K562 (cell line): ENCODE measurements at regions not wholly inside any gene's neighbourhood (a gene's known extent, or its start where the extent isn't known, plus 50 kb on each side); places are given as distances from the start of the nearest gene placed in this dataset.
A peak's percentile ranks its signal among the peaks of the same experiment; 100 is the strongest.

ENCODE experiments used
- ATAC-seq: fragments of 200-7000 bp; cut with Tn5 transposase; 3 replicates; pipeline ENCODE4 v1.9.1; 2020; ENCODE audit warnings: moderate library complexity
- BruUV-seq: library from RNA; stranded (reverse); fragments of 400-500 nt; replicated peaks from 2 replicates; lab custom pipeline; 2021; lab: Mats Ljungman, UMichigan
- CTCF ChIA-PET: fragments of 300-600 bp; formaldehyde crosslinking; extraction: SDS; loops from one replicate; lab custom pipeline; 2021; ENCODE audit warnings: low intra/inter-chr PET ratio; lab: Yijun Ruan, JAX
- POLR2A ChIA-PET: fragments of 300-600, 350-650 bp; sonication (Branson Sonifier 250); formaldehyde crosslinking; extraction: SDS; loops from one replicate; lab custom pipeline; 2021; ENCODE audit warnings: antibody characterized with exemption, inconsistent platforms; lab: Yijun Ruan, JAX
- DNase-seq, 4 experiments: peaks; one replicate each; pipeline versions ENCODE4 v3.0.0 to v3.0.0-alpha.2; 2011 to 2018; ENCODE audit warnings: low spot score in 3 of 4, mixed read lengths in 3 of 4; ENCODE audit errors: extremely low read depth in 1 of 4
- FAIRE-seq: peaks from 2 replicates; lab custom pipeline; 2011; peaks lifted over from hg19 to GRCh38; lab: Jason Lieb, UNC
- H2AFZ ChIP-seq: 2 replicates; pipeline ENCODE4 v1.6.0; 2011; ENCODE audit warnings: low read depth, low read length, control low read depth, inconsistent platforms
- H3K27ac ChIP-seq: fragments of 200-600 bp; 3 replicates; pipeline ENCODE4 v1.8.0; 2011; ENCODE audit warnings: low read depth, mild to moderate bottlenecking, control low read depth, inconsistent platforms, low read length, moderate library complexity, mixed read lengths; ENCODE audit errors: extremely low read depth
- H3K27me3 ChIP-seq, 2 experiments: fragments of 300-600 bp in 1 of 2; 2 replicates in 1 of 2; 3 replicates in 1 of 2; pipeline versions ENCODE4 v1.6.0 to v1.8.0; 2011; ENCODE audit warnings: inconsistent platforms in 2 of 2, low read length in 2 of 2, mild to moderate bottlenecking in 1 of 2, mixed read lengths in 1 of 2, moderate library complexity in 1 of 2; ENCODE audit not compliant: control insufficient read depth in 2 of 2, insufficient read depth in 2 of 2
- H3K36me3 ChIP-seq: fragments of 300-600 bp; 3 replicates; pipeline ENCODE4 v1.8.0; 2011; ENCODE audit warnings: mild to moderate bottlenecking, low read length, inconsistent platforms; ENCODE audit not compliant: control insufficient read depth, insufficient read depth
- H3K4me1 ChIP-seq, 2 experiments: fragments of 200-600 bp in 1 of 2; replicated peaks in 1 of 2; 2 replicates in 1 of 2; 3 replicates in 1 of 2; pipeline versions ENCODE4 v1.5.1 to v1.8.0; 2011; ENCODE audit warnings: inconsistent platforms in 2 of 2, low read length in 2 of 2, mild to moderate bottlenecking in 1 of 2, mixed read lengths in 1 of 2, moderate library complexity in 1 of 2; ENCODE audit not compliant: control insufficient read depth in 2 of 2, insufficient read depth in 2 of 2
- H3K4me2 ChIP-seq: 2 replicates; pipeline ENCODE4 v1.6.1; 2011; ENCODE audit warnings: low read length, control low read depth, inconsistent platforms, mixed read lengths; ENCODE audit not compliant: insufficient read depth
- H3K4me3 ChIP-seq: fragments of 200-600 bp; sonication (generic), shearing (Covaris generic); 2 replicates; pipeline ENCODE4 v1.5.1; 2016; ENCODE audit warnings: control low read depth, inconsistent platforms
- H3K79me2 ChIP-seq: fragments of 200-600 bp; 3 replicates; pipeline ENCODE4 v1.8.0; 2011; ENCODE audit warnings: low read length, inconsistent platforms; ENCODE audit not compliant: control insufficient read depth, insufficient read depth
- H3K9ac ChIP-seq, 2 experiments: 2 replicates each; pipeline versions ENCODE4 v1.6.0 to v1.6.1; 2011; ENCODE audit warnings: low read depth in 2 of 2, low read length in 2 of 2, control low read depth in 1 of 2, inconsistent platforms in 1 of 2, mild to moderate bottlenecking in 1 of 2, mixed read lengths in 1 of 2; ENCODE audit not compliant: insufficient read depth in 1 of 2
- H3K9me1 ChIP-seq: one replicate; pipeline ENCODE4 v1.6.0; 2011; ENCODE audit warnings: inconsistent platforms, mild to moderate bottlenecking, low read length, moderate library complexity; ENCODE audit not compliant: control insufficient read depth, insufficient read depth
- H3K9me3 ChIP-seq: replicated peaks from 2 replicates; pipeline ENCODE4 v1.5.1; 2011; ENCODE audit warnings: low read depth, low read length, inconsistent platforms; ENCODE audit not compliant: control insufficient read depth, insufficient read depth
- H4K20me1 ChIP-seq: replicated peaks from 2 replicates; pipeline ENCODE4 v1.6.1; 2011; ENCODE audit warnings: low read length, inconsistent platforms, mixed read lengths; ENCODE audit not compliant: control insufficient read depth, insufficient read depth
- ETV6 ChIP-seq, 3 experiments: fragments of 150-350 bp in 1 of 3; sonication (generic) in 1 of 3; formaldehyde crosslinking in 1 of 3; IDR thresholded peaks; 2 replicates each; pipeline versions ENCODE4 v1.6.1 to v1.8.0; 2014 to 2022; ENCODE audit warnings: borderline replicate concordance in 2 of 3, low read depth in 2 of 3, antibody characterized with exemption in 1 of 3, low read length in 1 of 3, mild to moderate bottlenecking in 1 of 3, missing genetic modification reagents in 1 of 3
- KAT8 ChIP-seq: fragments of 450-650 bp; IDR thresholded peaks from 2 replicates; pipeline ENCODE4 v1.6.1; 2016; ENCODE audit warnings: low read depth, mild to moderate bottlenecking
- MEIS2 ChIP-seq: fragments of 450-650 bp; IDR thresholded peaks from 2 replicates; pipeline ENCODE4 v1.6.1; 2014; ENCODE audit warnings: mild to moderate bottlenecking; ENCODE audit not compliant: partially characterized antibody
- ZFP1 ChIP-seq: fragments of 450-650 bp; formaldehyde crosslinking; IDR thresholded peaks from 2 replicates; pipeline ENCODE4 v1.4.0; 2020; ENCODE audit warnings: mild to moderate bottlenecking, mixed read lengths
- WGBS: fragments of 100-300 bp; shearing (Covaris generic); methylation state at CpG from one replicate; pipeline ENCODE4 v1.1.6; 2016; ENCODE audit warnings: low coverage, mixed read lengths; ENCODE audit not compliant: insufficient coverage; ENCODE audit errors: missing lambda C conversion rate; 5-methylcytosine and 5-hydroxymethylcytosine counted together
- in situ Hi-C: fragments of 300-500 bp; cut with MboI; formaldehyde crosslinking; loops from 4 replicates; pipeline ENCODE4 v1.15.0; 2018; ENCODE audit warnings: inconsistent platforms, mixed read lengths
- intact Hi-C: fragments of 100-400 bp; cut with micrococcal nuclease; formaldehyde crosslinking; loops from 2 replicates; pipeline ENCODE4 v1.14.2; 2022
- TF ChIP-seq, protein P1 (sequence below), 2 experiments: IDR thresholded peaks in 1 of 2; conservative IDR thresholded peaks in 1 of 2; 2 replicates each; pipeline ENCODE4 v1.6.1; 2016; ENCODE audit warnings: low read depth in 2 of 2, mild to moderate bottlenecking in 1 of 2, missing compliant biosample characterization in 1 of 2, missing genetic modification characterization in 1 of 2, moderate library complexity in 1 of 2
- TF ChIP-seq, protein P2 (sequence below): fragments of 450-650 bp; IDR thresholded peaks from 2 replicates; pipeline ENCODE4 v1.6.1; 2016

DNA sequence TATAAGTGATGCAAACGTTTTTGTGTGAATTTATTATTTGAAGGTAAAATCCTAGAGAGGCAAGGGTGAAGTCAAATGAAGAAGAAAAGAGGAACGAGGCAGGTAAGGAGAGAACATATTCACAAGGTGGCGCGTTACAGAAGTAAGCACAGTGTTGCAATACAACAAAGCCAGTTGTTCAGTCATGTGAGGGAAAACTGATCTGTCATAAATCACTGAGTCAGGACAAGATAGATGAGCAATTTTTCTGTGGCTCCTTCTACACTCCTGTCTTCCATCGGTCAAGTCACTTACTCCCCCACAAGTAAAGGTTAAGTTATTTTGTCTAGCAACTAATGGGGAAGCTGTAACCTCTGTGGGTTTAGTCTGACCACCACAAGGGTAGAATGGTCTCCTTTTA, 203.0 kb upstream of the GK2 start (continued):
- TF ChIP-seq ETV6 (IDR thresholded peaks at IDR 0.05; ENCODE audit: borderline replicate concordance in 1 of 2, low read depth in 2 of 2, low read length in 1 of 2) (no peak), ETV6 (CRISPR knock-in tag; IDR thresholded peaks at IDR 0.05; ENCODE audit: borderline replicate concordance) (no peak), ZFP1 (CRISPR knock-in tag) (no peak)

DNA sequence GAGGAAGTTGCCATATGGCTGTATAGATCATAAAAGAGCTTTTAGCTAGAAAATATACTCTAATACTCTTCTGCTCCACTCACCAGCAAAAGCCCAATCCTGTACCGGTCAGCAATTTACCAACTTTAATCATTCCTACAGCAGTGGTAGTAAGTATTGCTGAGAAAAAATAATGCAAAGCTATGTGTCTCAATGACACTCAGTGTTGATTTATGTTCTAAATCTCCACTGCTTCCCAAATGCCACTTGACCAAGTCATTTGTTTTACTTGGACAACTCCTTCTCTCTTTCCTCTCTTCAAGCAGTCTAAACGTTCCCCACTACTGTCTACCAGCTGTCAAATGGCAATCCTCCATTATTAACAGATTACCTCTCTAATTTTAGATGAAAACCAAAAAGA, 201.8 kb upstream of the GK2 start:
- CTCF ChIA-PET, result no interaction called here
- Histone ChIP-seq H3K4me2 (no peak overlapping the region), H3K27me3 (no peaks in the 10 kb centered on the region), H3K9me1 (no peaks in the 10 kb centered on the region), H3K79me2 (no peaks in the 10 kb centered on the region), H3K4me3 (no peak overlapping the region), H2AFZ (no peak overlapping the region), H3K9me3 (no peaks in the 10 kb centered on the region), H4K20me1 (no peaks in the 10 kb centered on the region), H3K27ac (no peak overlapping the region), H3K4me1 (no peaks in the 10 kb centered on the region), H3K9ac (no peak overlapping the region), H3K36me3 (no peaks in the 10 kb centered on the region)
- ATAC-seq (no peak), DNase-seq (no peak), FAIRE-seq (no peak)
- POLR2A ChIA-PET, result interaction anchor here (1.4 kb wide), 1 partner anchor 16 kb away, joined by 3 read pairs; no protein-coding TSS in a partner anchor
- no TSS peak for BruUV-seq
- intact Hi-C loops, result no loop called here
- TF ChIP-seq, protein P1, sequence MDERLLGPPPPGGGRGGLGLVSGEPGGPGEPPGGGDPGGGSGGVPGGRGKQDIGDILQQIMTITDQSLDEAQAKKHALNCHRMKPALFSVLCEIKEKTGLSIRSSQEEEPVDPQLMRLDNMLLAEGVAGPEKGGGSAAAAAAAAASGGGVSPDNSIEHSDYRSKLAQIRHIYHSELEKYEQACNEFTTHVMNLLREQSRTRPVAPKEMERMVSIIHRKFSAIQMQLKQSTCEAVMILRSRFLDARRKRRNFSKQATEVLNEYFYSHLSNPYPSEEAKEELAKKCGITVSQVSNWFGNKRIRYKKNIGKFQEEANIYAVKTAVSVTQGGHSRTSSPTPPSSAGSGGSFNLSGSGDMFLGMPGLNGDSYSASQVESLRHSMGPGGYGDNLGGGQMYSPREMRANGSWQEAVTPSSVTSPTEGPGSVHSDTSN (CRISPR knock-in tag; IDR thresholded peaks at IDR 0.05; ENCODE audit: low read depth), result no peak
- TF ChIP-seq, protein P1 (tag; conservative IDR thresholded peaks at IDR 0.05; ENCODE audit: low read depth), result peak; percentile 65
- TF ChIP-seq, protein P2, sequence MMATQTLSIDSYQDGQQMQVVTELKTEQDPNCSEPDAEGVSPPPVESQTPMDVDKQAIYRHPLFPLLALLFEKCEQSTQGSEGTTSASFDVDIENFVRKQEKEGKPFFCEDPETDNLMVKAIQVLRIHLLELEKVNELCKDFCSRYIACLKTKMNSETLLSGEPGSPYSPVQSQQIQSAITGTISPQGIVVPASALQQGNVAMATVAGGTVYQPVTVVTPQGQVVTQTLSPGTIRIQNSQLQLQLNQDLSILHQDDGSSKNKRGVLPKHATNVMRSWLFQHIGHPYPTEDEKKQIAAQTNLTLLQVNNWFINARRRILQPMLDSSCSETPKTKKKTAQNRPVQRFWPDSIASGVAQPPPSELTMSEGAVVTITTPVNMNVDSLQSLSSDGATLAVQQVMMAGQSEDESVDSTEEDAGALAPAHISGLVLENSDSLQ, result 0 out of 2 replicates have a peak, but pooled peaks have one; percentile 10
- TF ChIP-seq MEIS2 (peak; percentile 63), KAT8 (no peak)
- in situ Hi-C loops, result no loop called here
- 17% methylated on average over 2 of the region's 2 CpGs for WGBS
